HG03442 (cell line): ENCODE measurements at regions not wholly inside any gene's neighbourhood (a gene's known extent, or its start where the extent isn't known, plus 50 kb on each side); places are given as distances from the start of the nearest gene placed in this dataset.

ENCODE experiments used
- ATAC-seq: cut with Tn5 transposase; IDR thresholded peaks from one replicate; pipeline ENCODE4 v1.9.1; 2021; ENCODE audit warnings: mild to moderate bottlenecking, moderate library complexity; ENCODE audit not compliant: unreplicated experiment

GRCh38 chr3:66133050-66133757 is 87.6 kb upstream of the SLC25A26 start:
- no peak for ATAC-seq

GRCh38 chr3:66128623-66129022 is 89.9 kb upstream of the MAGI1 start:
- no peak for ATAC-seq

DNA sequence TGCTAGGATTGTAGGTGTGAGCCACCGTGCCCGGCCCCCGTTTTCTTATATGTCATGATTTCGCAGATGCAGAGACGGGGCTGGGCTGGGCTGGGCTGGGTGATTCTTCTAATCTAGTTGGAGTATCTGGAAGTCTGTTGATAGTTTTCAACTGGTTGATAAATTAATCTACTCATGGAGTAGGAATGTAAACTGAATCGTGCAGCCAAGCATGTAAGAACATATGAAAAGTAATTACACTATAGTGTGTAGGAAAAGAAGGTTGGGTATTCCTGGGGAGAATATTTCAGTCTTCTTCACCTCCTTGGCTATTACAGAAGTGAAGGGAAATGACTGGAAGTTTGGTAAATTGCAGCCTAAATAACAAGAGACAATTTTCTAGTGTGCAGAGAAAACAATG is 82.6 kb upstream of the MAGI1 start:
- no peak for ATAC-seq

GRCh38 chr3:66115858-66116654 is 77.3 kb upstream of the MAGI1 start:
- no peak for ATAC-seq

GRCh38 chr3:66113542-66113941 is 74.8 kb upstream of the MAGI1 start:
- ATAC-seq: no peak

GRCh38 chr3:66110840-66111239 is 72.1 kb upstream of the MAGI1 start:
- ATAC-seq: no peak

DNA sequence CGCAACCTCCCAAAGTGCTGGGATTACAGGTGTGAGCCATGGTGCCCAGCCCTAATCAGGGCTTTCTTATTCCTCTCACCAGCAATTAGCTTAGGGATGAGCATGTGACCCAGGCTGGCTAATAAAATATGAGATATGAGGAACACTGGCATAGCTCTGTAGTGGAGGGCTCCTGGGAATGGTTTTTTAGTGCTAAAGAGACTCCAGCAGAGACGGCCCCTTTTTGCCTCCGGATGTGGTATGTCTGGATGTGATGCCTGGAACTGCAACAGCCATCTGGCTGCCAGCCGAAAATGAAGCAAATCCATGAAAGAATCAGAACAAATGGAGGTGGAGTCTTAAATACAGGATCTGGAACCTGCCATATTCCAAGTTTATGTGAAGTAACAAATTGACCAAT is 69.1 kb upstream of the MAGI1 start:
- ATAC-seq: no peak

DNA sequence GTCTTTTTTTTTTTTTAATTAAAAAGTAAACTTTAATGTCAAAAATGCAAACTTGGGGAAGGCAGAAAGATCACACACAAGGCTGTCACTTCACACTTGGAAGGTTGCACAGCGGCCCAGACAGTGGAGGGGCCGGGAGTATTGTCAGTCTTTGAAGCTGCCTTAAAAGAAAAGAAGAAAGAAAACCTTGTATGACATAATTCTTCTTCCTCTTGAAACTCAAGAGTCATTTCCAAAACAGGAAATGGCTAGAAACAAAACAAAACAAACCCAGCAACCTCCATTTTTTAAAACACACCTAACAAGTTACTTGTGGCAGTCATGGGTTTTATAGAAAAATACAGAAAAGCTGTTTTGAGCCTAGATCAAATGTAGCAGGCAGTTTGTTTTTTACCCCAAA is 68.1 kb upstream of the MAGI1 start:
- peak; percentile 58 for ATAC-seq

- ATAC-seq: no peak
These were observed 65.8 kb upstream of the MAGI1 start for GRCh38 chr3:66104535-66104934.

DNA sequence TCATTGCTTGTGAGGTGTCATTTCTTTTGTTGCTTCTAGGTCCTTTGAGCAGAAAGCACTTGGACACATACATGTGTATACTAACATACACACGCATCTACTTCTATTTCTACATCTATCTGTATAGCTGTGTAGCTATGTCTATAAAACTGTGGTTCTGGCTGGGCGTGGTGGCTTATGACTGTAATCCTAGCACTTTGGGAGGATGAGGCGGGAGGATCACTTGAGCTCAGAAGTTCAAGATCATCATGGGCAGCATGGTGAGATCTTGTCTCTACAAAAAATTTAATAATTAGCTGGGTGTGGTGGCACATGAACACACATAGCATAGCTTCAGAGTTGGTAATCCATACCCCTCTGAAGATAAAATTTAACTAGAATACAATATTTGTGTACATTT is 65.0 kb upstream of the MAGI1 start:
- no peak for ATAC-seq

DNA sequence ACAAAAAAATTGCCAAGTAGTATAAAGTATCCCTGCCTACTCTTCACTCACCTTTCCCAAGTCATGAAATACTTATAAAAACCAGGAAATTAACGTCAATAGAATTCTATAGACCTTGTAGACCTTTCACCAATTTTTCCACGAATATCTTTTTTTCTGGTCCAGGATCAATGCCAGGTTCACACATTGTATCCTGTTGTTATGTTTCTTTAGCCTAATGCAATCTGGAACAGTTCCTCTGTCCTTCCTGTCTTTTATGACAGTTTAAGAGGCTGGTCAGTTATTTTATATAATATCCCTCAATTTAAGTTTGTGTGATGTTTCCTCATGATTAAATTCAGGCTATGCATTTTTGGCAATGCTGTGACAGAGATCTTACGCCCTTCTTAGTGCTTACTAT is 63.2 kb upstream of the MAGI1 start:
- ATAC-seq: no peak

DNA sequence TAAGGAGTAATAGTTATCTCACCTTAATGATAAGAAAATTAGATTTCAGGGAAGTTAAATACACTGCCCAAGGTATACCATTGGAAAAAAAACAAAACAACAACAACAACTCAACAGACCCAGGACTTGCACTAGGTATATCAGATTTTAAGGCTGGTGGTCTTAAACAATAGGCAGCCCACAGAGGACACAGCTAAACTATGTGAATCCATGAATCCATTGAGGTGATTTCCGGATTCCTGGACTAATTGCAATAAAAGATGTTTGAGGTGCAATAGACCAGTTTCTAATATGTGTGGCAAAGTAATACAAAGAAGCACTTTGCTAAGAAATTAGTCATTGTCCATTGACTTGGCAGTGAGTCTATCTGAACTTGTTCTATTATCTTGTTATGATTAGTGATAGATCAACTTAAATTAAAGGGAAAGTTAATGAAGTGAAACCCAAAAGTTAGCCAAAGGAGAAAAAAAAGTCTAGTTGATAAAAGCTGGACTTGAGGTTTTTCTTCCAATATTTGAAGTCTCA is 60.9 kb upstream of the MAGI1 start:
- no peak for ATAC-seq

GRCh38 chr3:66098436-66098835 is 59.7 kb upstream of the MAGI1 start:
- no peak for ATAC-seq

- ATAC-seq: no peak
These were observed 58.9 kb upstream of the MAGI1 start for GRCh38 chr3:66097647-66098046.

DNA sequence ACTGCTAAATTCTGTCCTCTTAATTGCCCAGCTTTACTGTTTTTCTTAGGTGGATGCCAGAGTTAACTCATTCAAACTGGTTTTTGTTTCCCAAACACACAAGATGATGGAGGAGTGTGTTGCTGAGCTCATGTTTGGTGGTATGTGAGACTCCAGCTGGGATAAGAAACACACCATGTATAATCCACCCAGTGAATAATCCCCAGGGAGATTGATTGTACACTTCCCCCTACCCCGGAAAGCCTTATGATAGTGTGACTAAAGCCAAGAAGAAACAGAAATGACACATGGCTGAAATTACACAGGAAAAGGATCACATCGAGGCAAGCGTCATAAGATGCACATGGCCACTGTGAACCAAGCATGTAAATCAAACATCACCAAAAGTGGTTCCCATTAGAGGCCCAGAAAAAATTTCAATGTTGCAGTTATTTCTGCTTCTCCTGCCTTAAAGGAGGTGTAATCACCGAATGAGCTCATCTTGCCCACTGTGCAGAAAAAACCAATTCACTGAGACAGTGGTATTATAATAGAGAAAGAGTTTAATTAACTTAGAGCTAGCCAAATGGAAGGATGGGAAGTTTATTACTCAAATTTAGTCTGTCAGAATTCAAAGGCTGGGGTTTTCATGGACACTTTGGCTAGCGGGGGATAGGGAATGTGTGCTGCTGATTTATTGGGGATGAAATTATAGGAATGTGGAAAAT is 56.7 kb upstream of the MAGI1 start:
- no peak for ATAC-seq

DNA sequence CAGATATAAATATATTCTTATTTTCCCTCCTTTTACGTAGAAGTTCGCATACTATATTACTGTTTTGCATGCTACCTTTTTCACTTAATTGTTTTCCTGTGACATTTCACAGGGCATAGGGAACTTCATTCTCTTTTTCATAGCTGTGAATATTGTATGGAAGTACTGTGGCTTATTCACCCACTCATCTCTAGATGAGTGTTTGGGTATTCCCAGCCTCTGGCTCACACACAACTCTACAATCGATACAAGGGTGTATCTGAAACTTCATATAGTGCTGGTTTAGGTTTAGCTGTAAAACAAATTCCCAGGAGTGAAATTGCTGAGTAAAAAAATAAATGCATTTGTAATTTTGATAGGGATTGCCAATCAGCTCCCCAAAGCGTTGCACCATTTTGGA is 55.3 kb upstream of the MAGI1 start:
- peak; percentile 73 for ATAC-seq

DNA sequence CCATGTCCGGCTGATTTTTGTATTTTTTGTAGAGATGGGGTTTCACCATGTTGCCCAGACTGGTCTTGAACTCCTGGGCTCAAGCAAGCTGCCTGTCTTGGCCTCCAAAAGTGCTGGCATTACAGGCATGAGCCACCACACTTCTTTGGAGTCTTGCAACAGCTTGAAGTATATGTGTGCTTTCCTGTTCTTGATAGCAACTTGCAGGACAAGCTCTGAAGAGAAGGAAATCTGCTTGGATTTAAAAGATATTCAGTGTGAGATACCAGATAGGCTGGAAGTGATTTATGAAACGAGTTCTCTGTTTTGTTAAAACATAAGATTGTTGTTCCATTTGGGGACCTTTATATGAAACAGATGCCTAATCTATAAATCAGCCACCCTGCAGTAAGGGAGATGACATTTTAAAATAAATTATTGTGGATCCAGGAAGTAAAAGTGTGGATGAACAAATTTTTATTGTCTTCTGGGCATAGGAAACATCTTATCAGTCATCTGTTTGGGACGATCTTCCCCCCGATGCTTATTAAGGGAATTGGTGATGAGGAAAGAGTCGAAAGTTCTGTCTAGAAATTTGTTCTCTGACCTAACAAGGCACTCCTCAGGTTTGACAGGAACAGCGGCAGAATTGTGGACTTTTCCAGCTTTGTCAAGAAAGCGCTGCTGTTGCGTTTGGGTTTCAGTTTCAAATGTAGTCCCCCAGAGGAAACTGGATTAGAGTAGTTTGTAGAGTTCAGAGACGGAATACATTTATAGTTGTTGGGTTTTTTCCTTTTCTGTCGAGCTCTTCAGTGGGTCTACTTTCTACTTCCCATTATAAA is 53.7 kb upstream of the MAGI1 start:
- ATAC-seq: no peak
